Neural cell (in vitro differentiated cells): ENCODE measurements at regions not wholly inside any gene's neighbourhood (a gene's known extent, or its start where the extent isn't known, plus 50 kb on each side); places are given as distances from the start of the nearest gene placed in this dataset.

Source experiments
- H2AFZ ChIP-seq: fragments of 200-600, 300-800 bp; sonication (generic), shearing (Covaris generic); 2 replicates; pipeline ENCODE4 v1.6.0; 2014; ENCODE audit warnings: low read depth, mild to moderate bottlenecking, antibody characterized with exemption, low read length, moderate library complexity
- H3F3A ChIP-seq: fragments of 200-600 bp; shearing (Covaris generic); 2 replicates; pipeline ENCODE4 v1.6.1; 2016; ENCODE audit warnings: mild to moderate bottlenecking, moderate library complexity, mixed read lengths, antibody characterized with exemption, low read length; ENCODE audit not compliant: insufficient read depth, poor library complexity, severe bottlenecking
- H3K27ac ChIP-seq: fragments of 200-600, 300-800 bp; sonication (generic), shearing (Covaris generic); 2 replicates; pipeline ENCODE4 v1.5.1; 2014; ENCODE audit warnings: mild to moderate bottlenecking, low read length, moderate library complexity
- H3K27me3 ChIP-seq: fragments of 300-800, 200-600 bp; sonication (generic), shearing (Covaris generic); 2 replicates; pipeline ENCODE4 v1.6.0; 2014; ENCODE audit warnings: mild to moderate bottlenecking, low read depth, low read length, moderate library complexity; ENCODE audit not compliant: insufficient read depth
- H3K36me3 ChIP-seq: fragments of 300-800, 200-600 bp; sonication (generic), shearing (Covaris generic); 2 replicates; pipeline ENCODE4 v1.5.1; 2014; ENCODE audit warnings: mild to moderate bottlenecking, antibody characterized with exemption, low read length, moderate library complexity; ENCODE audit not compliant: insufficient read depth
- H3K4me2 ChIP-seq: fragments of 300-800, 200-600 bp; sonication (generic), shearing (Covaris generic); 2 replicates; pipeline ENCODE4 v1.6.0; 2014; ENCODE audit warnings: mild to moderate bottlenecking, low read length
- H3K4me3 ChIP-seq: fragments of 300-800, 200-600 bp; sonication (generic), shearing (Covaris generic); 2 replicates; pipeline ENCODE4 v1.5.1; 2014; ENCODE audit warnings: mild to moderate bottlenecking, low read length, moderate library complexity
- H3K79me2 ChIP-seq: fragments of 200-600 bp; shearing (Covaris generic); replicated peaks from 2 replicates; pipeline ENCODE4 v1.6.0; 2014; ENCODE audit warnings: mild to moderate bottlenecking, low read length, moderate library complexity; ENCODE audit not compliant: insufficient read depth
- H3K9ac ChIP-seq: fragments of 300-800, 200-600 bp; sonication (generic), shearing (Covaris generic); 2 replicates; pipeline ENCODE4 v1.6.1; 2016; ENCODE audit warnings: mild to moderate bottlenecking, low read length, mixed read lengths
- H3K9me2 ChIP-seq: fragments of 200-600 bp; shearing (Covaris generic); 2 replicates; pipeline ENCODE4 v1.6.1; 2016; ENCODE audit warnings: mild to moderate bottlenecking, low read length, mixed read lengths; ENCODE audit not compliant: insufficient read depth
- H3K9me3 ChIP-seq: fragments of 200-600, 300-800 bp; sonication (generic), shearing (Covaris generic); 2 replicates; pipeline ENCODE4 v1.6.1; 2016; ENCODE audit warnings: mild to moderate bottlenecking, mixed run types, low read length, moderate library complexity, mixed read lengths
- H4K20me1 ChIP-seq: fragments of 200-600 bp; shearing (Covaris generic); 2 replicates; pipeline ENCODE4 v1.6.1; 2016; ENCODE audit warnings: mild to moderate bottlenecking, mixed run types; ENCODE audit not compliant: insufficient read depth
- EP300 ChIP-seq: fragments of 450-650 bp; conservative IDR thresholded peaks from 2 replicates; pipeline ENCODE4 v1.6.1; 2014; ENCODE audit warnings: antibody characterized with exemption, mild to moderate bottlenecking, moderate library complexity; ENCODE audit not compliant: poor library complexity, severe bottlenecking
- EZH2 ChIP-seq: fragments of 200-600, 300-800 bp; shearing (Covaris generic), sonication (generic); IDR thresholded peaks from 2 replicates; pipeline ENCODE4 v1.6.1; 2014; ENCODE audit warnings: antibody characterized with exemption, low read length, borderline replicate concordance, mild to moderate bottlenecking; ENCODE audit not compliant: insufficient read depth, poor library complexity, severe bottlenecking
- MXI1 ChIP-seq: fragments of 450-650 bp; conservative IDR thresholded peaks from 2 replicates; pipeline ENCODE4 v1.6.1; 2014; ENCODE audit warnings: antibody characterized with exemption, mild to moderate bottlenecking; ENCODE audit not compliant: poor library complexity, severe bottlenecking
- POLR2AphosphoS5 ChIP-seq: IDR thresholded peaks from 2 replicates; pipeline ENCODE4 v1.6.1; 2012
- RAD21 ChIP-seq: fragments of 450-650 bp; conservative IDR thresholded peaks from 2 replicates; pipeline ENCODE4 v1.6.1; 2014; ENCODE audit warnings: antibody characterized with exemption, mild to moderate bottlenecking, moderate library complexity
- SMC3 ChIP-seq: fragments of 450-650 bp; conservative IDR thresholded peaks from 2 replicates; pipeline ENCODE4 v1.6.1; 2014; ENCODE audit warnings: antibody characterized with exemption, mild to moderate bottlenecking, moderate library complexity; ENCODE audit not compliant: poor library complexity
- TAF1 ChIP-seq: IDR thresholded peaks from 2 replicates; pipeline ENCODE4 v1.6.1; 2012; ENCODE audit warnings: low read depth
- TF ChIP-seq, protein P1 (sequence below): IDR thresholded peaks from 2 replicates; pipeline ENCODE4 v1.6.1; 2012; ENCODE audit warnings: borderline replicate concordance
- TF ChIP-seq, protein P2 (sequence below): fragments of 450-650 bp; IDR thresholded peaks from 2 replicates; pipeline ENCODE4 v1.5.1; 2014; ENCODE audit warnings: antibody characterized with exemption, mild to moderate bottlenecking, moderate library complexity; ENCODE audit not compliant: poor library complexity, severe bottlenecking

DNA sequence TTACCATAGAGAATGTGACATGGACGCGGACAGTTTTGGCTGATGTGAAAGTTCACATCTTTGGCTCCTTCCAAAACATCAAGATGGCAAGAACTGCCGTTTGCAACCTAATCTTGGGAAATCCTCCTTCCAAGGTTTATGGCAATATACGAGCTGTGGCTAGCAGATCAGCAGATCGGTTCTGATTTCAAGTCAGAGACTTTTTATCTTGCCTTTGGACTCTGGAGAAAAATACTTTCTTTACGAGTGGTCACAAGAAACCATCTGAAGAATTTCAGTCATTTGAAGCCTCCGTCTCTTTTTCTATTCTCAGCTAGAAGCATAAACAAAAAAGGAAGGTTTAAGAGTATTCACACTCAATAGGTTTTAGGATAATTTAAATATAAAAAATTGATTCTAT is 153.5 kb upstream of the MEIS2 start:
- Histone ChIP-seq H3K9me3 (no peaks in the 10 kb centered on the region), H3K4me2 (no peak overlapping the region), H2AFZ (no peak overlapping the region)

DNA sequence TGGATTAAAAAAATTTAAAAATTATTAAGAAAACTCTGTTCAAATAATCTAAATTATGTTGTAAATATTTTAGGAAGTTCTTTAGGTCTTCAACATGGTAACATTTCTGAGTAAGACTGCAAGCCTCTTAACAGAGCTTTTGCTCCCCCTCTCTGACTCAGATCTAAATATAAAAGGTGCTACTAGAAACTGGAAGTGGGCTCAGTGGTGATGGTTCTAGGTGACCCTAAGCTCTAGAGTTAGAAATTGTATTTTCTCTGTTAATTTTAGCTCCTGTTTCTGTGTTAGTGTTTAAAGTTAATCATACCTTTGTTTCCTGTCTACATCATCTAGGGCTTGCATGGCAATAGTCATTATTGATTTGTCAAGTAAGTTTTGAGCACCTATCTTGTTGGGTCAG is 159.9 kb upstream of the MEIS2 start:
- Histone ChIP-seq H3K36me3 (no peaks in the 10 kb centered on the region), H4K20me1 (no peaks in the 10 kb centered on the region), H3F3A (no peaks in the 10 kb centered on the region), H3K27ac (no peak overlapping the region), H3K4me3 (no peak overlapping the region), H2AFZ (no peak overlapping the region), H3K9me3 (no peaks in the 10 kb centered on the region), H3K4me2 (no peak overlapping the region), H3K79me2 (no peaks in the 10 kb centered on the region), H3K9ac (no peak overlapping the region), H3K27me3 (no peaks in the 10 kb centered on the region), H3K9me2 (no peaks in the 10 kb centered on the region)
- no peak for TF ChIP-seq TAF1
- no peak for TF ChIP-seq RAD21
- TF ChIP-seq, protein P1, sequence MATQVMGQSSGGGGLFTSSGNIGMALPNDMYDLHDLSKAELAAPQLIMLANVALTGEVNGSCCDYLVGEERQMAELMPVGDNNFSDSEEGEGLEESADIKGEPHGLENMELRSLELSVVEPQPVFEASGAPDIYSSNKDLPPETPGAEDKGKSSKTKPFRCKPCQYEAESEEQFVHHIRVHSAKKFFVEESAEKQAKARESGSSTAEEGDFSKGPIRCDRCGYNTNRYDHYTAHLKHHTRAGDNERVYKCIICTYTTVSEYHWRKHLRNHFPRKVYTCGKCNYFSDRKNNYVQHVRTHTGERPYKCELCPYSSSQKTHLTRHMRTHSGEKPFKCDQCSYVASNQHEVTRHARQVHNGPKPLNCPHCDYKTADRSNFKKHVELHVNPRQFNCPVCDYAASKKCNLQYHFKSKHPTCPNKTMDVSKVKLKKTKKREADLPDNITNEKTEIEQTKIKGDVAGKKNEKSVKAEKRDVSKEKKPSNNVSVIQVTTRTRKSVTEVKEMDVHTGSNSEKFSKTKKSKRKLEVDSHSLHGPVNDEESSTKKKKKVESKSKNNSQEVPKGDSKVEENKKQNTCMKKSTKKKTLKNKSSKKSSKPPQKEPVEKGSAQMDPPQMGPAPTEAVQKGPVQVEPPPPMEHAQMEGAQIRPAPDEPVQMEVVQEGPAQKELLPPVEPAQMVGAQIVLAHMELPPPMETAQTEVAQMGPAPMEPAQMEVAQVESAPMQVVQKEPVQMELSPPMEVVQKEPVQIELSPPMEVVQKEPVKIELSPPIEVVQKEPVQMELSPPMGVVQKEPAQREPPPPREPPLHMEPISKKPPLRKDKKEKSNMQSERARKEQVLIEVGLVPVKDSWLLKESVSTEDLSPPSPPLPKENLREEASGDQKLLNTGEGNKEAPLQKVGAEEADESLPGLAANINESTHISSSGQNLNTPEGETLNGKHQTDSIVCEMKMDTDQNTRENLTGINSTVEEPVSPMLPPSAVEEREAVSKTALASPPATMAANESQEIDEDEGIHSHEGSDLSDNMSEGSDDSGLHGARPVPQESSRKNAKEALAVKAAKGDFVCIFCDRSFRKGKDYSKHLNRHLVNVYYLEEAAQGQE = no peak
- no peak for TF ChIP-seq POLR2AphosphoS5
- TF ChIP-seq, protein P2, sequence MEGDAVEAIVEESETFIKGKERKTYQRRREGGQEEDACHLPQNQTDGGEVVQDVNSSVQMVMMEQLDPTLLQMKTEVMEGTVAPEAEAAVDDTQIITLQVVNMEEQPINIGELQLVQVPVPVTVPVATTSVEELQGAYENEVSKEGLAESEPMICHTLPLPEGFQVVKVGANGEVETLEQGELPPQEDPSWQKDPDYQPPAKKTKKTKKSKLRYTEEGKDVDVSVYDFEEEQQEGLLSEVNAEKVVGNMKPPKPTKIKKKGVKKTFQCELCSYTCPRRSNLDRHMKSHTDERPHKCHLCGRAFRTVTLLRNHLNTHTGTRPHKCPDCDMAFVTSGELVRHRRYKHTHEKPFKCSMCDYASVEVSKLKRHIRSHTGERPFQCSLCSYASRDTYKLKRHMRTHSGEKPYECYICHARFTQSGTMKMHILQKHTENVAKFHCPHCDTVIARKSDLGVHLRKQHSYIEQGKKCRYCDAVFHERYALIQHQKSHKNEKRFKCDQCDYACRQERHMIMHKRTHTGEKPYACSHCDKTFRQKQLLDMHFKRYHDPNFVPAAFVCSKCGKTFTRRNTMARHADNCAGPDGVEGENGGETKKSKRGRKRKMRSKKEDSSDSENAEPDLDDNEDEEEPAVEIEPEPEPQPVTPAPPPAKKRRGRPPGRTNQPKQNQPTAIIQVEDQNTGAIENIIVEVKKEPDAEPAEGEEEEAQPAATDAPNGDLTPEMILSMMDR = no peak
- TF ChIP-seq EP300 = no peak
- no peak for TF ChIP-seq SMC3
- TF ChIP-seq MXI1 = no peak
- no peak for TF ChIP-seq EZH2

More for the DNA sequence above, 153.5 kb upstream of the MEIS2 start:
- Histone ChIP-seq H3K79me2 (no peaks in the 10 kb centered on the region), H3K4me3 (no peak overlapping the region), H3F3A (no peaks in the 10 kb centered on the region), H3K9me2 (no peaks in the 10 kb centered on the region), H3K36me3 (no peaks in the 10 kb centered on the region), H3K9ac (no peak overlapping the region), H3K27ac (no peak overlapping the region), H4K20me1 (no peaks in the 10 kb centered on the region), H3K27me3 (no peaks in the 10 kb centered on the region)
- no peak for TF ChIP-seq MXI1
- no peak for TF ChIP-seq EP300

DNA sequence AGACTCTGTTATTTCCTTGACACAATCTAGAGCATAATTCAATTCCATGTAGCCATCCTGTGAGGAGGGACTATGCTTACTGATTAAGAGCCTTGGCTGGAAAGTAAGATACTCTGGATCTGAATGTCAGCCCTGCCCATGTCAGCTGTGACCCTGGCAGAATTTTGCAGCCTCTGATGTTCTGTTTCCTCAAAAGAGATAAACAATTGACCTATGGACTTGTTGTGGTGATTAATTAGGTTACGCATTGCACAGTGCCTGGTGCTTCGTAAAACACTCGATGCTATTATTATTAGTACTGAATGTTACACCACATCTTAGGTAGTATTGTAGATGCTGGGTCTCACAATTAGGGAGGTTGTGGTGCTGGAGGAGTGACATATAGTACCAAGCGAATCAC is 161.3 kb upstream of the MEIS2 start:
- no peak for TF ChIP-seq EZH2
- TF ChIP-seq TAF1 = no peak
- TF ChIP-seq SMC3 = no peak
- TF ChIP-seq RAD21 = no peak
- no peak for TF ChIP-seq POLR2AphosphoS5
- TF ChIP-seq, protein P2 = no peak
- TF ChIP-seq EP300 = no peak
- TF ChIP-seq, protein P1 = no peak
- no peak for TF ChIP-seq MXI1
- Histone ChIP-seq H3K9me3 (no peaks in the 10 kb centered on the region), H3K4me3 (no peak overlapping the region), H3K9ac (no peak overlapping the region), H3K4me2 (no peak overlapping the region), H3F3A (no peaks in the 10 kb centered on the region), H3K27me3 (no peaks in the 10 kb centered on the region), H3K27ac (no peak overlapping the region), H3K36me3 (no peaks in the 10 kb centered on the region), H4K20me1 (no peaks in the 10 kb centered on the region), H3K79me2 (no peaks in the 10 kb centered on the region), H2AFZ (no peak overlapping the region), H3K9me2 (no peaks in the 10 kb centered on the region)
